Common myeloid progenitor, CD34-positive (primary cell): ENCODE measurements at regions not wholly inside any gene's neighbourhood (a gene's known extent, or its start where the extent isn't known, plus 50 kb on each side); places are given as distances from the start of the nearest gene placed in this dataset.

Experiments used
- CTCF ChIA-PET: fragments of 350-600 bp; sonication (Branson Sonifier 250); formaldehyde crosslinking; loops from one replicate; lab custom pipeline; 2021; ENCODE audit warnings: antibody characterized with exemption; lab: Charles Lee
- POLR2A ChIA-PET: fragments of 350-600 bp; sonication (Branson Sonifier 250); formaldehyde crosslinking; loops from one replicate; lab custom pipeline; 2021; ENCODE audit warnings: antibody characterized with exemption; lab: Charles Lee
- DNase-seq, 3 donors: peaks; one replicate each; pipeline versions ENCODE4 v3.0.0 to v3.0.0-alpha.2; 2013
- H3K27ac ChIP-seq, 2 experiments: 1 replicate in 1 of 2; 2 replicates in 1 of 2; pipeline ENCODE4 v1.7.0; 2013; ENCODE audit warnings: inconsistent platforms in 2 of 2, low read length in 2 of 2, mild to moderate bottlenecking in 2 of 2, low read depth in 1 of 2, moderate library complexity in 1 of 2; ENCODE audit not compliant: severe bottlenecking in 2 of 2, insufficient read depth in 1 of 2, poor library complexity in 1 of 2
- H3K27me3 ChIP-seq, 5 experiments: replicated peaks in 2 of 5; 1 replicate in 3 of 5; 2 replicates in 2 of 5; pipeline versions ENCODE4 v1.6.1 to v1.7.0; 2013; ENCODE audit warnings: low read length in 4 of 5, mild to moderate bottlenecking in 2 of 5, moderate library complexity in 2 of 5, inconsistent platforms in 1 of 5; ENCODE audit not compliant: insufficient read depth in 5 of 5, control insufficient read depth in 4 of 5
- H3K36me3 ChIP-seq, 4 experiments: 1 replicate in 2 of 4; 2 replicates in 2 of 4; pipeline versions ENCODE4 v1.6.1 to v1.7.0; 2013; ENCODE audit warnings: low read length in 3 of 4, control low read depth in 1 of 4, mild to moderate bottlenecking in 1 of 4; ENCODE audit not compliant: control insufficient read depth in 4 of 4, insufficient read depth in 4 of 4
- H3K4me1 ChIP-seq, 4 experiments: 1 replicate in 3 of 4; 2 replicates in 1 of 4; pipeline versions ENCODE4 v1.6.1 to v1.7.1; 2013; ENCODE audit warnings: low read length in 3 of 4, mild to moderate bottlenecking in 3 of 4, control low read depth in 1 of 4, inconsistent platforms in 1 of 4, moderate library complexity in 1 of 4; ENCODE audit not compliant: control insufficient read depth in 4 of 4, insufficient read depth in 4 of 4; ENCODE audit errors: control extremely low read depth in 1 of 4
- H3K4me3 ChIP-seq, 7 experiments: 1 replicate in 4 of 7; 2 replicates in 3 of 7; pipeline versions ENCODE4 v1.5.1 to v1.7.0; 2013; ENCODE audit warnings: mild to moderate bottlenecking in 7 of 7, low read length in 6 of 7, moderate library complexity in 6 of 7, inconsistent platforms in 2 of 7, low read depth in 2 of 7, control low read depth in 1 of 7; ENCODE audit not compliant: insufficient read depth in 4 of 7, control insufficient read depth in 1 of 7; ENCODE audit errors: extremely low read depth in 1 of 7
- H3K9me3 ChIP-seq, 5 experiments: 1 replicate in 4 of 5; 2 replicates in 1 of 5; pipeline versions ENCODE4 v1.6.1 to v1.7.1; 2013; ENCODE audit warnings: low read length in 4 of 5, mild to moderate bottlenecking in 2 of 5, inconsistent platforms in 1 of 5, low read depth in 1 of 5, moderate library complexity in 1 of 5; ENCODE audit not compliant: control insufficient read depth in 4 of 5, insufficient read depth in 2 of 5; ENCODE audit errors: control extremely low read depth in 1 of 5
- WGBS: methylation state at CpG from one replicate; pipeline ENCODE4 v1.1.5; 2013; ENCODE audit not compliant: insufficient coverage; 5-methylcytosine and 5-hydroxymethylcytosine counted together

DNA sequence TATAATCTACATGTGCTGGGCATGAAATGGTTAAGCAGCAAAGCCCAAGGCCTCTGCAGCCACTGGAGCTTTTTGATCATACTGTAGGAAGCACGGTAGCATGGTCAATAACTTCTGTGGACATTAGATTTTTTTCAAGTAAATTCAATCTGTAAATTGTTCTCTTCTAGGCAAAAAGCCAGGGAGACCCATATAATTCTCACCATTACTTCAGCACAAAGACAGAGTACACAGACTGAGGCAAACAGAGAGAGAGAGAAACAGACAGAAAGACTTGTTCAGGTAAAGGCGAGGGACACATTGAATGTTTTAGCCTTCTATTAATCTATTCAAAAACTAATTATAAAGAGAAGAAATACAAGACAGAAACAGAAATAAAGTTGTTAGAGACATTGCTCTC is 349.4 kb downstream of the RFC3 start:
- H3K36me3 ChIP-seq: no peaks in the 10 kb centered on the region

DNA sequence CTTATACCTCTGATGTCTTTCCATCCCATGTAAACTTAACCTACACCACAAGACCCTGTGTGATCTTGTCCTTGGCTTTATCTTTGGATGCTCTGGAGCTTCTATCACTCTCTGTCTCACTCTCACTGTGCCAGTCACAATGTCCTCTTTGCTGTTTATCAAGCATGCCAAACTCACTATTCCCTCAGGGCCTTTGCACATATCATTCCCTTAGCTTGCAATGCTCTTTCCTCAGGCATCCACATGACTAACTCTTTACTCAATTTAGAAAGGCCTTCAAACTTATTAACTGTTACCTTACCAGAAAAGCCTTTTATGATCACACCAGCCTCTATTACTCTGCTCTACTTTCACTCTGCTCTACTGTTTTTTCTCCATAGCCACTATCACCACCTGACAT is 354.1 kb downstream of the RFC3 start:
- Histone ChIP-seq H3K9me3 (no peaks in the 10 kb centered on the region), H3K27me3 (peaks cover 0 to 5% (median 0%) of the 10 kb centered on the region in 5 experiments), H3K27ac (no peak overlapping the region), H3K4me1 (no peaks in the 10 kb centered on the region), H3K4me3 (no peak overlapping the region), H3K36me3 (no peaks in the 10 kb centered on the region)
- no peak for DNase-seq
- CTCF ChIA-PET: no interaction called here
- POLR2A ChIA-PET: no interaction called here

More for the DNA sequence above, 349.4 kb downstream of the RFC3 start:
- no peak for DNase-seq
- ChIA-PET CTCF (no interaction called here), POLR2A (no interaction called here)
- no CpG with 5 or more reads among the region's 2 CpGs for WGBS
- no peak overlapping the region for H3K4me3 ChIP-seq
- H3K9me3 ChIP-seq: no peaks in the 10 kb centered on the region
- no peaks in the 10 kb centered on the region for H3K27me3 ChIP-seq
- H3K27ac ChIP-seq: no peak overlapping the region
- no peaks in the 10 kb centered on the region for H3K4me1 ChIP-seq

DNA sequence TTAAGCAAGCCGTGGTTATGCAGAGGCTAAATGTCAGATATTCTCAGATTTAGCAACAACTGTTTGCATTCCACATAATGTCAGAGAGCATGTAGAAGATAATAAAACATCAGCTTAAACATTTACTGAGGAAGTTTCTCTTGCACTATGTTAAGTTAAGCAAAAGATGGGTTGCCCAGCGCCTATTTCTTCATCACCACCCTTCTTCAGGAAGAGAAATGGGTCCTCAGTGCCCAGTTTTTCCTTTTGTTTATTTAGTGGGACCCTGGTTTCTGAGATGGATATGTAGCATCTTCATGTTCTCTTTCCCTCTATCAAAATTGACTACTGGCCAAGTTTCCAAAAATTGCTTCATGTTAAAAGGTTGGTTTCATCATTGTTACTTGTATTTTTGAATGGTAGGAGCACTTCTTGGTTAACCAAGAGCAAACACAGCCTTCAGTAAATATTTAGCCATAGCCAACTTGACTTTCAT is 356.8 kb downstream of the RFC3 start:
- Histone ChIP-seq H3K36me3 (no peaks in the 10 kb centered on the region), H3K27me3 (peaks cover 0 to 5% (median 0%) of the 10 kb centered on the region in 5 experiments), H3K4me3 (no peak overlapping the region), H3K9me3 (no peaks in the 10 kb centered on the region), H3K27ac (no peak overlapping the region), H3K4me1 (no peaks in the 10 kb centered on the region)
- no peak for DNase-seq
- CTCF ChIA-PET: no interaction called here
- no CpG with 5 or more reads among the region's 2 CpGs for WGBS
- POLR2A ChIA-PET: no interaction called here

DNA sequence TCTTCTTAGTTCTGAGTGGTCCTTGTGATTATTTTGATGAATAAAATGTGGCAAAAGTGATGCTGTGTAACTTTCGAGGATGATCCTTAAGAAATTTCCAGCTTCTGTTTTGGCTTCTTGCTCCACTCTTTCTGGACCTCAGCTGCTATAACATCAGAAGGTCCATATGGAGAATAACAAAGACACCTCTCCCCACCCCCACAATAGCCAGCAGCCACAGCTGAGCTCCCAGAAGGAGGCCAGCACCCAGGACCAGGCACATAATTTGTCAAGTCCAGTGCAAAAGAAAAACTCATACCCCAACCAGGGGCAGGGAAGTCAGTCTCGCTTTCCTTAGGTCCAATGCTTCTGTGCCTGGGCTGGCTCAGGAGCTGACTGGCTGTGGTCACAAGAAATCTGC is 357.6 kb downstream of the RFC3 start:
- POLR2A ChIA-PET: interaction anchor here (0.7 kb wide), 1 partner anchor 11 kb away, joined by 4 read pairs; no protein-coding TSS in a partner anchor
- 100% methylated on average over 1 of the region's 2 CpGs for WGBS
- H3K9me3 ChIP-seq: no peaks in the 10 kb centered on the region
- no peak for DNase-seq
- H3K36me3 ChIP-seq: no peaks in the 10 kb centered on the region
- H3K27ac ChIP-seq: no peak overlapping the region
- CTCF ChIA-PET: no interaction called here
- peaks cover 0 to 5% (median 0%) of the 10 kb centered on the region in 5 experiments for H3K27me3 ChIP-seq
- no peaks in the 10 kb centered on the region for H3K4me1 ChIP-seq
- no peak overlapping the region for H3K4me3 ChIP-seq

DNA sequence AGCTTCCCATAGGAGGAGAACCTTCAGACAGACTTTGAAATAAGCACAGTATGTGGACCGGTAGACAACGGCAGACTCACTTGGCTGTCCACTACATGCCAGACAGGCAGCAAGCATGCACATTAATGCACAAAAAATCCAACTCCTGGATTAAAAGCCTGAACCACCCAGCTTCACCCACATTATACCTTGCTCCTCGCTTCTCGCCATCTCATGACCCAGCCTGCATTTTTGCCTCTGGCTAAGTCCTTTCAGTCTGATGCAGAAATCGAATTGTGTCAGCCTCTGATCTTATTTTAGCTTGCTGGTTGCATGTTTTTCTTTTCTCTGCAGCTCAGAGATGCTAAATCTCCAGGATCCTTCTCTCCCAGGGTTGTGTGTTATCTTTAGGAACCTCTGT is 358.7 kb downstream of the RFC3 start:
- H3K36me3 ChIP-seq: no peaks in the 10 kb centered on the region
- H3K4me1 ChIP-seq: no peaks in the 10 kb centered on the region
- POLR2A ChIA-PET: no interaction called here
- H3K27ac ChIP-seq: no peak overlapping the region
- H3K4me3 ChIP-seq: no peak overlapping the region
- CTCF ChIA-PET: no interaction called here
- WGBS: 87% methylated on average over 5 of the region's 5 CpGs
- peaks cover 0 to 5% (median 0%) of the 10 kb centered on the region in 5 experiments for H3K27me3 ChIP-seq
- DNase-seq: no peak
- H3K9me3 ChIP-seq: no peaks in the 10 kb centered on the region

DNA sequence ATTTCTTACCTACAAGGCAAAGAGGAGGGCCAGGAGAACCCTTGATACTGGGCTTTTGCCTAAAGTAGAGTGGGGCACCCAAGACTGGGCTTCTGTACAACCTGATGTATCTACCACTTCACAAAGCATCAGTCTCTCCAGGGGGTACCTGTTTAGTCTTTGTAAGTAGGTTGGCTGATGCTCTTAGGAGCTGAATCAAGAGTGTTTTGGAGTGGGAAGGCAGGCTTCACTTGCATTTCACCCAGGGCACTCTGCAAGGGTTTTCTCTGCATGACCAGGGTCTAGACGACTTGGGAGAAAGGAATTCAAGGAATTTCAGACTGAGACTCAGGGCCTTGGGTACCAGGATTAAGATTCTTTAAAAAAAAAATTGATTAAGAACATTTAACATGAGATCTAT is 361.5 kb downstream of the RFC3 start:
- no CpG with 5 or more reads among the region's 1 CpG for WGBS
- DNase-seq: no peak
- CTCF ChIA-PET: no interaction called here
- Histone ChIP-seq H3K4me1 (no peaks in the 10 kb centered on the region), H3K4me3 (no peak overlapping the region), H3K27ac (no peak overlapping the region), H3K27me3 (peaks cover 0 to 5% (median 0%) of the 10 kb centered on the region in 5 experiments), H3K9me3 (no peaks in the 10 kb centered on the region), H3K36me3 (no peaks in the 10 kb centered on the region)
- POLR2A ChIA-PET: no interaction called here

DNA sequence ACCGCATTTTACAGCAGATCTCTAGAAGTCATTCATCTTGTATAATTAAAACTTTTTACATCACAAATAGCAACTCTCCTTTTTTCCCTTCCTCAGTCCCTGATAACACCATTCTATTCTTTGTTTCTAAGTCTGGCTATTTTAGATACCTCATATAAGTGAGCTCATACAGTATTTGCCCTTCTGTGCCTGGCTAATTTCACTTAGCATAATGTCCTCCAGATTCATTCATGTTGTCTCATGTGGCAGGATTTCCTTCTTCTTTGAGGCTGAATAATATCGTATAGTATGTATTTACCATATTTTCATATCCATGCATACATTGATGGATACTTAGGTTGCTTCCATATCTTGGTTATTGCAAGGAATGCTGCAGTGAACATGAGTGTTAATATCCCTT is 362.0 kb downstream of the RFC3 start:
- no peak for DNase-seq
- CTCF ChIA-PET: no interaction called here
- Histone ChIP-seq H3K36me3 (no peaks in the 10 kb centered on the region), H3K4me1 (no peaks in the 10 kb centered on the region), H3K27ac (no peak overlapping the region), H3K9me3 (no peaks in the 10 kb centered on the region), H3K4me3 (no peak overlapping the region), H3K27me3 (peaks cover 0 to 5% (median 0%) of the 10 kb centered on the region in 5 experiments)
- POLR2A ChIA-PET: no interaction called here
- WGBS: 86% methylated on average over 1 of the region's 2 CpGs
